ENCODE measurements at regions not wholly inside any gene's neighbourhood (a gene's known extent, or its start where the extent isn't known, plus 50 kb on each side); places are given as distances from the start of the nearest gene placed in this dataset.

DNA sequence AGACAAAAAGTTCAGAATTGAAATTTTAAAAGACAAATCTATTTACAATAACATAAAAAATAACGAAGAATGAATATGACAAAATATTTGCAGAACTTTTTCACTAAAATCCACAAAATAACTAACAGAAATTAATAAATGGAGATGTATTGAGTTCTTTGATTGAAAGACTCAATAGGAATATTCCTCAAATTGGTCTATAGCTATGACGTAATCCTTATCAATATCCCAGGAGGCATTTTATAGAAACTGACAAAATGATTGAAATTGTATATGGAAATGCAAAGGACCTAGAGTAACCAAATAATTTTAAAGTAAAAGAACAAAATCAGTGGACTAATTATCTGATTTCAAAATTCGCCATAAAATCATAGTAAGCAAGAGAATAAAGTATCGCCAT is 328.7 kb downstream of the MED10 start:
- no peak for DNase-seq (ENCODE audit: low spot score in 2 of 2)
- 80 to 98% methylated on average over 4 of the region's 4 CpGs for WGBS, 2 donors
- no peaks in the 10 kb centered on the region for H3K4me1 ChIP-seq
- no peak overlapping the region for H3K27ac ChIP-seq
- no peaks in the 10 kb centered on the region for H3K36me3 ChIP-seq
- no peaks in the 10 kb centered on the region for H3K27me3 ChIP-seq
- TF ChIP-seq EP300 (IDR thresholded peaks at IDR 0.05) (no peak), POLR2A (IDR thresholded peaks at IDR 0.05) (no peak)
- TF ChIP-seq, protein P1, sequence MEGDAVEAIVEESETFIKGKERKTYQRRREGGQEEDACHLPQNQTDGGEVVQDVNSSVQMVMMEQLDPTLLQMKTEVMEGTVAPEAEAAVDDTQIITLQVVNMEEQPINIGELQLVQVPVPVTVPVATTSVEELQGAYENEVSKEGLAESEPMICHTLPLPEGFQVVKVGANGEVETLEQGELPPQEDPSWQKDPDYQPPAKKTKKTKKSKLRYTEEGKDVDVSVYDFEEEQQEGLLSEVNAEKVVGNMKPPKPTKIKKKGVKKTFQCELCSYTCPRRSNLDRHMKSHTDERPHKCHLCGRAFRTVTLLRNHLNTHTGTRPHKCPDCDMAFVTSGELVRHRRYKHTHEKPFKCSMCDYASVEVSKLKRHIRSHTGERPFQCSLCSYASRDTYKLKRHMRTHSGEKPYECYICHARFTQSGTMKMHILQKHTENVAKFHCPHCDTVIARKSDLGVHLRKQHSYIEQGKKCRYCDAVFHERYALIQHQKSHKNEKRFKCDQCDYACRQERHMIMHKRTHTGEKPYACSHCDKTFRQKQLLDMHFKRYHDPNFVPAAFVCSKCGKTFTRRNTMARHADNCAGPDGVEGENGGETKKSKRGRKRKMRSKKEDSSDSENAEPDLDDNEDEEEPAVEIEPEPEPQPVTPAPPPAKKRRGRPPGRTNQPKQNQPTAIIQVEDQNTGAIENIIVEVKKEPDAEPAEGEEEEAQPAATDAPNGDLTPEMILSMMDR (IDR thresholded peaks at IDR 0.05): no peak
- no peak overlapping the region for H3K4me3 ChIP-seq
- no peaks in the 10 kb centered on the region for H3K9me3 ChIP-seq

DNA sequence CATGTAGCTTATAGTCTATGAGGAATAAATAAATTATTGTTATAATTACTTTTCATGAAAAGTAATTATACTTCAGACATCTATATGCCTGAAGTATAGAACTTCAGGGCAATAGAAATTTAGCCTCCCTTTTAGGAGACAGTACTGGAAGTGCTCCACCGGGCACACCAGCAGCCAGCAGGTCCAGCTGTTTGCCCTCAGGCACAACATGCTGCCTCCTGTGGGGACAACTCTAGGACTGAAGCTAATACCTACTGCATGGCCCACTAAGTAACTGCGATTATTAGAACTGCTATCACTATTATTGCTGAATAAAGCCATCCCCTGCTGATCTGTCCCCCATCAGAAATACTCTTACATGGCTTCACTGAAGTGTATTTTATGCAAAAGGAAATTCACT is 329.6 kb downstream of the MED10 start:
- WGBS, 2 donors: 85 to 86% methylated on average over 2 of the region's 2 CpGs
- Histone ChIP-seq H3K36me3 (no peaks in the 10 kb centered on the region), H3K9me3 (no peaks in the 10 kb centered on the region), H3K27ac (no peak overlapping the region), H3K4me3 (no peak overlapping the region), H3K4me1 (no peaks in the 10 kb centered on the region), H3K27me3 (no peaks in the 10 kb centered on the region)
- no peak for TF ChIP-seq EP300 (IDR thresholded peaks at IDR 0.05)
- TF ChIP-seq POLR2A (IDR thresholded peaks at IDR 0.05): no peak
- TF ChIP-seq, protein P1 (IDR thresholded peaks at IDR 0.05): no peak
- no peak for DNase-seq (ENCODE audit: low spot score in 2 of 2)

DNA sequence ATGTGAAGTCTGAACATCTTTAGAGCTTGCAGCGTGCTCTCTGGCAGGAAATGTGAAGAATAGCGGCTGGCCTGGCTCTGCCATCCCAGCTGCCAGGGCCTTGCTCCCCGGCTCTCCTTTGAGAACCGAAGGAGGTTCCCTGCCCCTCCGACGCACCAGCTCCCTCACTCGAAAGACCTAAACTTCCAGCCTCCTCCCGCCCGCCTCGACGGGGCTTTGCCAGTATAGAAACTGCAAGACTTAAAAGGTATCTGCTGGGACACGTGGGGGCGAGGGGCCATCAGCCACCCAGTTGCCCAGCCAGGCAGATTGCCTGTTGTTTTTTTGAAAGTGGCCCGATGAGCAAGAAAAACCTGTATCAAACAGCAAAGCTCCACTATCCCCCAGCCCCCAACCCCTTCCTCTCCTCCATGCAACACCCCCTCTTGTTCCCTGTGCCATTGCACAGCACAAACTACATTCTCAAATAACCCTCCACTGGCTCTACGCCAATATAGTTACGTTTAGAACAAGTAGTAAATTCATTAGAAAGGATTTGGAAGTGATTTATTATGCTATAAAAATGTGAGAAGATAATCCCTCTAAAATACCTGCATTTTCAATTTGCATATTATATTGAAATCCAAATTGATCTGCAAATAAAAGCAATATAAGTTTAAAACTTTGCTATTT is 331.9 kb downstream of the MED10 start:
- Histone ChIP-seq H3K4me1 (no peaks in the 10 kb centered on the region), H3K9me3 (no peaks in the 10 kb centered on the region), H3K4me3 (no peak overlapping the region), H3K36me3 (no peaks in the 10 kb centered on the region), H3K27me3 (no peaks in the 10 kb centered on the region), H3K27ac (no peak overlapping the region)
- TF ChIP-seq, protein P1 (IDR thresholded peaks at IDR 0.05): no peak
- TF ChIP-seq EP300 (IDR thresholded peaks at IDR 0.05) (no peak), POLR2A (IDR thresholded peaks at IDR 0.05) (no peak)
- no peak for DNase-seq (ENCODE audit: low spot score in 2 of 2)
- WGBS, 2 donors: 55 to 66% methylated on average over 16 of the region's 16 CpGs

DNA sequence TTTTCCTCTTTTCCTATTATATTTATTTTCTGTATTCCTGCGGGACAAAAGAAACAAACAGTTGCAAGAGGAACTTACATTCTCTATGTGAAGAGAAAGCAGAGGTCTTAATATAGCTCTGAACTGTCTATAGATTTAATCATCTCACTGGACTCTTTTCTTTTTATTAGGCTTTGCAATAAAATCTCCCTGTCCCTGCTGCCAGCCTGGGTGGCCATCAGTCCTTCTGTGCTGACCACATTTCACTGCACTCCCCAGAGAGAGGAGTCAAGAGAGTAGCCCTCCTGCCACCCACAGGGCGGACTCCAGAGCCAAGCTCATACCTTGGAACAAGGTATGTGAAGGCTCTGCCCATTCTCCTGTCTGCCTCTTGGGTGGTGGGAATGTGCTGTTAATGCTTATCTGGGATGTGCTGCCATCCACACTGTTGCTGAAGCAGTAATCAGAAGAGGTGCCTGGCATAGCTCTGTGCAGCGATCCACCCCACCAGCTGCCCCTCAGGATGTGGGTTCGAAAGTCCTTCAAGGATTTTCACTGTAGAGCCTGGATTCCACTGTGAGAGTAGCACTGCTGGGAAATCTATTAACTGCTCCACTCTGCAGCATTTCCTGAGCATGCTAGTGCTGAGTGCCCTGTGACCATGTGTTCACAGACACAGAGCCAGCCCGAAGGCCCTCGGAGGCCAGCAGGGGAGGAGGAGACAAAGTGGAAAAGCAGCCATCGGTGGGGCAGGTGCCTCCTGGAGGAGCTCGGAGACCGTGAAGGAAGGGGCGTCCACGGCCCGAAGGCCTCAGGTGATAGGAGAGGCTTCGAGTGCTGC is 334.6 kb downstream of the MED10 start:
- Histone ChIP-seq H3K4me3 (no peak overlapping the region), H3K4me1 (no peaks in the 10 kb centered on the region), H3K27ac (no peak overlapping the region), H3K27me3 (no peaks in the 10 kb centered on the region), H3K9me3 (no peaks in the 10 kb centered on the region), H3K36me3 (no peaks in the 10 kb centered on the region)
- TF ChIP-seq, protein P1 (IDR thresholded peaks at IDR 0.05): no peak
- TF ChIP-seq EP300 (IDR thresholded peaks at IDR 0.05) (no peak), POLR2A (IDR thresholded peaks at IDR 0.05) (no peak)
- 49 to 67% methylated on average over 12 of the region's 13 CpGs for WGBS, 2 donors
- DNase-seq (ENCODE audit: low spot score in 2 of 2): no peak

DNA sequence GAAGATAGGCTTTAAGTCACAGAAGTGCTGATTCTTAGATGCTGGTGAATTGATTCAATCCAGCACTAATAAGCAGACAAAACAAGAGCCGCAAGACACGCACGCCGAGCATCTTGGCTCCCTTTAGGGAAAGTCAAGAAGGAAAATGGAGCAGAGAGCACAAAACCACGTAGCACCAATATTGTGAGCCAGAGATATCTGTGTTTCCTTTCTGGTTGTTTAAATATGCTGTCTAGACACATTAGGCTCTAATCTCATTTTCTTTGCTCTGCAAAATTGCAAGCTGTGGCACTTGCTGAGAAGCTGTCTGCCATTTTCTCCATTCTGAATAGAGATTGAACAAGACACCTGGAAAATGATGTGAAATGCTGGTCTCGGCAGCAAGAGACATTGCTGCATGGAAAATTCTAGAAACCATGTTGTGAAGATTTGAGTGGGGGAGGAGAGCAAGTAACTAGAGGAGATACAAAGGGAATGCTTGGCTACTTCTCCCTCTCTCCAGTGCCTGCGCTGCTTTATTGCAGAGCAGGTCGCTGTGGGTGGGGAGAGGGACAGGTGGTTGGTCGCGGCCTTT is 336.3 kb downstream of the MED10 start:
- TF ChIP-seq, protein P1 (IDR thresholded peaks at IDR 0.05): no peak
- TF ChIP-seq POLR2A (IDR thresholded peaks at IDR 0.05): no peak
- TF ChIP-seq EP300 (IDR thresholded peaks at IDR 0.05): no peak
- no peak for DNase-seq (ENCODE audit: low spot score in 2 of 2)
- 92 to 93% methylated on average over 10 of the region's 10 CpGs for WGBS, 2 donors
- Histone ChIP-seq H3K27ac (no peak overlapping the region), H3K9me3 (no peaks in the 10 kb centered on the region), H3K4me1 (no peaks in the 10 kb centered on the region), H3K4me3 (no peak overlapping the region), H3K27me3 (no peaks in the 10 kb centered on the region), H3K36me3 (no peaks in the 10 kb centered on the region)
